H1 (cell line): ENCODE measurements at regions not wholly inside any gene's neighbourhood (a gene's known extent, or its start where the extent isn't known, plus 50 kb on each side); places are given as distances from the start of the nearest gene placed in this dataset.
"Not testable (repeated sequence)": the region's sequence is repeated elsewhere in the genome, so short reads cannot be mapped to it uniquely, and the experiment has no call there.

Source experiments
- CTCF ChIA-PET: fragments of 300-600 bp; sonication (Branson Sonifier 250); formaldehyde crosslinking; loops from one replicate; lab custom pipeline; 2021; ENCODE audit not compliant: partially characterized antibody; lab: Charles Lee
- POLR2A ChIA-PET: fragments of 300-600 bp; sonication (Branson Sonifier 250); formaldehyde crosslinking; loops from one replicate; lab custom pipeline; 2021; ENCODE audit warnings: inconsistent platforms; ENCODE audit not compliant: partially characterized antibody; lab: Charles Lee
- DNase-seq, 2 experiments: peaks; one replicate each; pipeline versions ENCODE4 v3.0.0 to v3.0.0-alpha.2; 2010 to 2022; ENCODE audit warnings: low spot score in 2 of 2, low read depth in 1 of 2, mixed read lengths in 1 of 2
- FAIRE-seq: peaks from 2 replicates; lab custom pipeline; 2011; peaks lifted over from hg19 to GRCh38; lab: Jason Lieb, UNC
- H2AFZ ChIP-seq: 2 replicates; pipeline ENCODE4 v1.8.1; 2012; ENCODE audit warnings: low read length, inconsistent platforms
- H2AK5ac ChIP-seq: 2 replicates; pipeline ENCODE4 v1.6.1; 2013; ENCODE audit warnings: low read depth, low read length
- H2BK120ac ChIP-seq: replicated peaks from 2 replicates; pipeline ENCODE3; 2013; ENCODE audit warnings: low read depth, low read length, inconsistent platforms
- H2BK12ac ChIP-seq: 2 replicates; pipeline ENCODE4 v1.6.1; 2013; ENCODE audit warnings: low read depth, low read length
- H2BK15ac ChIP-seq: 2 replicates; pipeline ENCODE4 v1.6.1; 2013; ENCODE audit warnings: low read length
- H2BK20ac ChIP-seq: 2 replicates; pipeline ENCODE4 v1.6.1; 2013; ENCODE audit warnings: low read length
- H2BK5ac ChIP-seq: 2 replicates; pipeline ENCODE4 v1.6.1; 2013; ENCODE audit warnings: low read depth, low read length
- H3K14ac ChIP-seq: 2 replicates; pipeline ENCODE4 v1.6.1; 2013; ENCODE audit warnings: inconsistent platforms; ENCODE audit not compliant: insufficient read length
- H3K18ac ChIP-seq: 2 replicates; pipeline ENCODE4 v1.6.1; 2013; ENCODE audit warnings: low read length; ENCODE audit errors: extremely low read depth
- H3K23ac ChIP-seq: 2 replicates; pipeline ENCODE4 v1.6.1; 2013; ENCODE audit warnings: inconsistent platforms; ENCODE audit not compliant: insufficient read length
- H3K23me2 ChIP-seq: 2 replicates; pipeline ENCODE4 v1.6.1; 2013; ENCODE audit warnings: low read depth, low read length
- H3K27ac ChIP-seq: 2 replicates; pipeline ENCODE4 v1.6.1; 2011; ENCODE audit warnings: low read depth, low read length, inconsistent platforms
- H3K27me3 ChIP-seq, 4 experiments: replicated peaks in 1 of 4; 1 replicate in 1 of 4; 2 replicates in 3 of 4; pipeline versions ENCODE4 v1.6.1 to v1.8.1; 2011 to 2013; ENCODE audit warnings: low read length in 3 of 4, mild to moderate bottlenecking in 3 of 4, inconsistent platforms in 2 of 4, mixed read lengths in 2 of 4, moderate library complexity in 1 of 4; ENCODE audit not compliant: control insufficient read depth in 3 of 4, insufficient read depth in 3 of 4; ENCODE audit errors: extremely low read depth in 1 of 4
- H3K36me3 ChIP-seq, 4 experiments: 2 replicates each; pipeline versions ENCODE4 v1.6.1 to v1.8.1; 2011 to 2013; ENCODE audit warnings: mild to moderate bottlenecking in 4 of 4, low read length in 3 of 4, moderate library complexity in 2 of 4, control low read depth in 1 of 4, inconsistent platforms in 1 of 4; ENCODE audit not compliant: insufficient read depth in 4 of 4, control insufficient read depth in 2 of 4
- H3K4ac ChIP-seq: replicated peaks from 2 replicates; pipeline ENCODE3; 2013; ENCODE audit warnings: low read length, low read depth, mixed read lengths, inconsistent platforms; ENCODE audit not compliant: insufficient read length
- H3K4me1 ChIP-seq, 4 experiments: replicated peaks in 1 of 4; 1 replicate in 1 of 4; 2 replicates in 3 of 4; pipeline versions ENCODE4 v1.6.1 to v1.8.1; 2011 to 2013; ENCODE audit warnings: low read length in 3 of 4, inconsistent platforms in 2 of 4, mixed read lengths in 1 of 4; ENCODE audit not compliant: insufficient read depth in 4 of 4, control insufficient read depth in 3 of 4
- H3K4me2 ChIP-seq, 2 experiments: 2 replicates each; pipeline versions ENCODE4 v1.6.1 to v1.8.1; 2011 to 2013; ENCODE audit warnings: low read depth in 2 of 2, low read length in 2 of 2, control low read depth in 1 of 2, inconsistent platforms in 1 of 2, mild to moderate bottlenecking in 1 of 2; ENCODE audit not compliant: insufficient read depth in 1 of 2
- H3K4me3 ChIP-seq, 4 experiments: fragments of 200-600, 300-600 bp in 1 of 4; sonication (generic), shearing (Covaris generic), sonication (Bioruptor Twin) in 1 of 4; 2 replicates each; pipeline versions ENCODE4 v1.5.1 to v1.8.1; 2011 to 2016; ENCODE audit warnings: low read length in 4 of 4, low read depth in 3 of 4, control low read depth in 2 of 4, inconsistent platforms in 2 of 4, mild to moderate bottlenecking in 2 of 4, mixed read lengths in 1 of 4, moderate library complexity in 1 of 4; ENCODE audit not compliant: insufficient read depth in 2 of 4; ENCODE audit errors: extremely low read depth in 1 of 4
- H3K56ac ChIP-seq: replicated peaks from 2 replicates; pipeline ENCODE3; 2013; ENCODE audit warnings: low read depth, mild to moderate bottlenecking, mixed read lengths, low read length, inconsistent platforms; ENCODE audit not compliant: insufficient read length
- H3K79me1 ChIP-seq: 2 replicates; pipeline ENCODE4 v1.6.1; 2013; ENCODE audit warnings: low read depth, low read length, control low read depth
- H3K79me2 ChIP-seq, 2 experiments: 2 replicates each; pipeline versions ENCODE4 v1.6.1 to v1.8.1; 2012 to 2013; ENCODE audit warnings: low read length in 2 of 2, mild to moderate bottlenecking in 2 of 2, inconsistent platforms in 1 of 2; ENCODE audit not compliant: insufficient read depth in 2 of 2, control insufficient read depth in 1 of 2
- H3K9ac ChIP-seq, 4 experiments: replicated peaks in 1 of 4; 1 replicate in 1 of 4; 2 replicates in 3 of 4; pipeline versions ENCODE4 v1.6.1 to v1.8.1; 2011 to 2013; ENCODE audit warnings: low read depth in 3 of 4, low read length in 3 of 4, control low read depth in 2 of 4, mild to moderate bottlenecking in 2 of 4, moderate library complexity in 2 of 4, inconsistent platforms in 1 of 4; ENCODE audit errors: extremely low read depth in 1 of 4
- H3K9me3 ChIP-seq, 2 experiments: 2 replicates each; pipeline versions ENCODE4 v1.6.1 to v1.8.1; 2012 to 2013; ENCODE audit warnings: mild to moderate bottlenecking in 2 of 2, moderate library complexity in 2 of 2, control low read depth in 1 of 2, inconsistent platforms in 1 of 2, low read depth in 1 of 2, low read length in 1 of 2, mixed read lengths in 1 of 2; ENCODE audit not compliant: insufficient read depth in 2 of 2
- H4K20me1 ChIP-seq, 2 experiments: replicated peaks in 1 of 2; 2 replicates each; pipeline versions ENCODE3 to v1.8.1; 2011 to 2013; ENCODE audit warnings: inconsistent platforms in 2 of 2, low read length in 2 of 2, mild to moderate bottlenecking in 1 of 2; ENCODE audit not compliant: insufficient read depth in 2 of 2, control insufficient read depth in 1 of 2
- H4K5ac ChIP-seq: 2 replicates; pipeline ENCODE4 v1.6.1; 2013; ENCODE audit warnings: low read length, low read depth, mixed read lengths, inconsistent platforms; ENCODE audit not compliant: insufficient read length
- H4K8ac ChIP-seq: 2 replicates; pipeline ENCODE4 v1.8.0; 2013; ENCODE audit warnings: mild to moderate bottlenecking, moderate library complexity, low read length, inconsistent platforms; ENCODE audit not compliant: insufficient read depth; ENCODE audit errors: extremely low read depth
- H4K91ac ChIP-seq: replicated peaks from 2 replicates; pipeline ENCODE3; 2013; ENCODE audit warnings: low read length, mixed read lengths, inconsistent platforms; ENCODE audit not compliant: insufficient read length
- WGBS, 2 experiments: shearing (Covaris generic) in 1 of 2; methylation state at CpG; one replicate each; pipeline versions ENCODE4 v1.1.6 to v1.1.7; 2013 to 2015; ENCODE audit warnings: low lambda C conversion rate in 2 of 2, mixed read lengths in 2 of 2, inconsistent platforms in 1 of 2, low coverage in 1 of 2, missing lambda C conversion rate in 1 of 2; ENCODE audit not compliant: insufficient replicate concordance in 2 of 2, insufficient coverage in 1 of 2, insufficient read length in 1 of 2; ENCODE audit errors: extremely low coverage in 1 of 2, missing lambda C conversion rate in 1 of 2; 5-methylcytosine and 5-hydroxymethylcytosine counted together

- DNase-seq, CTCF ChIA-PET, FAIRE-seq: not testable (repeated sequence)
These were observed 175.0 kb upstream of the PLGLB2 start for GRCh38 chr2:87572906-87573305.

DNA sequence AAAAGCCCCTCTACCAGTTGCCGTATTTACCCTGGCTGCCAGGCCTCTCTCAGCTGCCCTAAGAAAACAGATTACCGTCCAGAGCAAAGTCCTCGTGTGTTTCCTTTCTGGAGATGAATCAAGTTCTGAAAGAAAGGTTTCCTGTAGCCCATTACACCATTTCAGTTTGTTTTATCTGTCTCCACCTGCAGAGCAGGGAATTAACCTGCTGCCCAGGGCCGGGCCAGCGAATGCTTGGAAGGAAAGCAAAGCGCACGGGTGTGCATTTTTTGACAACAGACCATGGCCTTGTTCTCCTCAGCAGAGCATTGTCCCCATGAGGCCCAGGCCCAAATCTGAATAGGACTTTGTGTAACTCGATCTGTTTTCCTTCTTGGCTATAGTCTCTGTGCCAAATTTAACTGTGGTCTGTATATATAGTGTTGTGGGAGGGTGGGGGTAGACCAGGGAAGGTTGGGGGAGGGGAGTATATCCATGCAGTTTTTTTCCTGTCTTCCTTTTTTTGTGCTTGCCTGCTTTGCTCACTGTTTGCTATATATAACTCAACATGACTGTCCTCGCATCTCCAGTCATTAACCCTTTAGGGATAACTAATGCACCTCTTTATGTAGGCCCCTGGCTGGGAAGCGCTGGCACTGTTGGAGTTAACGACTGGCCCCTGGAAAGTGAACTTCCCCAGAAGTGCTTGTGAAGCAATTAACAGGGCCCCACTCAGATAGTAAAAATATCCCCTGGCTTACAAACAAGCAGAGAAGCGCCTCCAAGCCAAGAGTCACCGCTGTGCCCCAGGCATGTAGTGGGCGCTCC lies 174.3 kb upstream of the PLGLB2 start:
- H3K23me2 ChIP-seq, H4K91ac ChIP-seq, H3K14ac ChIP-seq, H3K18ac ChIP-seq, H2BK5ac ChIP-seq, H3K27ac ChIP-seq, H4K5ac ChIP-seq, DNase-seq, H4K8ac ChIP-seq, POLR2A ChIA-PET, H3K79me2 ChIP-seq, H3K23ac ChIP-seq, H3K4me1 ChIP-seq, H3K56ac ChIP-seq, H3K79me1 ChIP-seq, H2BK15ac ChIP-seq, H3K4me3 ChIP-seq, H3K9ac ChIP-seq, H2BK20ac ChIP-seq, H3K9me3 ChIP-seq, H4K20me1 ChIP-seq, H2AK5ac ChIP-seq, H3K27me3 ChIP-seq, H3K36me3 ChIP-seq, H3K4me2 ChIP-seq, H2BK12ac ChIP-seq, H3K4ac ChIP-seq, FAIRE-seq, CTCF ChIA-PET, H2AFZ ChIP-seq, H2BK120ac ChIP-seq: not testable (repeated sequence)
- WGBS, 2 experiments = no CpG with 5 or more reads among the region's 14 CpGs

More at GRCh38 chr2:87572906-87573305, 175.0 kb upstream of the PLGLB2 start:
- H4K5ac ChIP-seq, H2BK5ac ChIP-seq, H2BK20ac ChIP-seq, H3K79me1 ChIP-seq, H3K18ac ChIP-seq, H3K4ac ChIP-seq, H3K23ac ChIP-seq, H2AFZ ChIP-seq, H3K23me2 ChIP-seq, H3K27ac ChIP-seq, H3K4me2 ChIP-seq, H2AK5ac ChIP-seq, H3K56ac ChIP-seq, POLR2A ChIA-PET, H2BK120ac ChIP-seq, H3K14ac ChIP-seq, H3K4me1 ChIP-seq, H3K4me3 ChIP-seq, H3K79me2 ChIP-seq, H4K8ac ChIP-seq, H3K27me3 ChIP-seq, H2BK12ac ChIP-seq, H4K20me1 ChIP-seq, H2BK15ac ChIP-seq, H3K9me3 ChIP-seq, H3K36me3 ChIP-seq, H3K9ac ChIP-seq, H4K91ac ChIP-seq: not testable (repeated sequence)
- WGBS, 2 experiments = 85% methylated on average over 4 of the region's 12 CpGs; no CpG with 5 or more reads in 1 of the 2 experiments
